HG03520 (cell line): ENCODE measurements at regions not wholly inside any gene's neighbourhood (a gene's known extent, or its start where the extent isn't known, plus 50 kb on each side); places are given as distances from the start of the nearest gene placed in this dataset.

Experiments
- ATAC-seq: cut with Tn5 transposase; IDR thresholded peaks from one replicate; pipeline ENCODE4 v1.9.1; 2021; ENCODE audit warnings: mild to moderate bottlenecking, moderate library complexity; ENCODE audit not compliant: unreplicated experiment

DNA sequence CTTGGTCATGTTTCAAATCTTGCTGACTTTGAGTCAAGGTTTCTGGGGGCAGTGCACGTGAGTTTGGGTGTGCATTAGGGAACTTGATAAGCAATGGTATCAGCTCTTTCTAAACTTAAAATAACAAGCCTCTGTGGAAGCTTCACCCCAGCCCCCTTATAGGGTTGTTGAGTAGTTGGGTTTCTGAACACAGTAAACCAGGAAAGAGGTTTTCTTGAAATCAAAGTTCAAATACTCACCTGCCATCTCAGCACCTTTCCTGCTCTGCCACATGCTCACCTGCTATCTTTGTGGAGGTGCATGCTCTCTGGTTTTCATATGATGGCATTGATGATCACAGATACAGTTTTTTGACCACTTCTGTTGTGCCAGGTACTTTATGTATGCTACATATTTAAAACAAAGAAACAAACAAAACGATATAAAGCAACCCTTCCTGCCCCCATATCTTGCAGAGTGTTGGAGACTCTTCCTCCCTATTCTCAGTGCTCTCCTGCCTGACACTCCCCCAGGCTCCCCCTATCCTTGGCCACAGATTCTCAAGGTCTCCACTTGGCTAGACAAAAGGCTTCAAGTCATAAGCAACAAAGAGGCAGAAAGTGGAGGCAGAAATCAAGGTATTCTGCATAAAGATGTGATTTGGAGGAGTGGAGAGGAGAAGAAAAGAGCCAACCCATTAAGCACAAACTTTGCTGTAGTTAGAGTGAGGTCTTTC, 360.6 kb downstream of the CYRIA start:
- ATAC-seq, result no peak

DNA sequence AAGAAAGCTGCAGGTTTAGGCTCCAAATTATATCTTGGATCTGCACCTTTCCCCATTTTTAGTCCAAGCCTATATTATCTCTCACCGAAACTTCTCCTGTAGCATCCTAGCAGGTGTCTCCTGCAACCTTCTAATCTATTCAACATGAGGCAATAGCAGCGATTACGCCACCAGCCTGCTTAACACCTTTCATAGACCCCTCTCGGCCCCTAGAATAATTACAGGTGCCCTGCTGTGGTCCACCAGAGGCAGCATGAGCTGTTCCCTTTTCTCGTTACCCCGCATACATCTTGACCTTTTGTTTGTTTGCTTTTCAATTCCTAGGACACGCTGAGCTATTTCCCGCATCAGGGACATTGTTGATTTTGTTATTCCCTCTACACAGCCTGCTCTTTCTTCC, 361.9 kb downstream of the CYRIA start:
- ATAC-seq, result no peak

DNA sequence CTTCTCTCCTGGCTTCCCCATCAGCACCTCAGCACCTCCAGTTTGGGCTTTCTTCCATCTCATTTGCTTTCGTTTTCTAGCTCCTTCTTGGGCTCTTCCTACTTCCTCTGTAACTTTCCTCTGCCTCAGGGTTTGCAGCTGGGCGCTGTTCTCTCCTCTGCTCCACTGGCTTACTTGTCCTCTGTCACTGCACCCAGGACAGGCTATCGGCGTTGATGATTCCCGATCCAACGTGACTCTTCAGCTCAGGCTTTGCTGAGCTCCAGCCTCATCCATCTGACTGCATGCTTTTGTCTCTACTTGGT, 362.4 kb downstream of the CYRIA start:
- ATAC-seq, result no peak

DNA sequence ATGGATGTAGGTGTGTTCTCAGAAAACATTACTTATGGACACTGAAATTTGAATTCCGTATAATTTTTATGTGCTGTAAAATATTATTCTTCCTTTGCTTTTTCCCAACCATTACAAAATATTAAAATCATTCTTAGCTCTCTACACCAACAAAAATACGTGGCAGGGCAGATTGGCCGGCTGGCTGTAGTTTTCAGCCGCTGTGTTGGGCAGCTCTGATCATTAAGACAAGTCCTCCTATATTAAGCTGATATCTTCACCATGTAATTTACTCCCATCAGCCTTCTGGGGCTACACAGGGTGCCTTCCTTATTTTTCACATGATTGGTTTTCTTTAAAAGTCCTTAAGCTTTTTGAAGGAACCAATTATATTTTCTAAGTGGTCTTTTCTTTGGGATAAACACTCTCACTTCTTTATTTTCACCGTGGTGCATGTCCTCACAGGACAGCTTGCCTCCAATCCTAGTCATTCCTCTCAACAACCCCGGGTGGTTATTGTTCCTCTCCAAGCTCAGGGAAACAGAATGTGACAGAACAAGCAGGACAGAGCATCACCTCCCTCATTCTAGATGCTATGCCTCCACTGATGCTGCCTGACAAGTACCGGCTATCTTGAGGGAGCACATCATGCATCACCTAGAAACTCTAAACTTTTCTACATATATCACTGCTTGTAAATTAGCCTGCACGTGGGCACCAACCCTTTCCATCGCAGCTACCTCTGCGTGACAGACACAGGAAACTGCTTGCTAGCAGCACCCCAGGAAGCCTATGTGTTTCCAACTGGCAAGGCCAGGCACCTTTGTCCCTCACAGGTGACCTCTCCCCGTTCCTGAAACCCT, 362.3 kb downstream of the MYCN start:
- no peak for ATAC-seq

DNA sequence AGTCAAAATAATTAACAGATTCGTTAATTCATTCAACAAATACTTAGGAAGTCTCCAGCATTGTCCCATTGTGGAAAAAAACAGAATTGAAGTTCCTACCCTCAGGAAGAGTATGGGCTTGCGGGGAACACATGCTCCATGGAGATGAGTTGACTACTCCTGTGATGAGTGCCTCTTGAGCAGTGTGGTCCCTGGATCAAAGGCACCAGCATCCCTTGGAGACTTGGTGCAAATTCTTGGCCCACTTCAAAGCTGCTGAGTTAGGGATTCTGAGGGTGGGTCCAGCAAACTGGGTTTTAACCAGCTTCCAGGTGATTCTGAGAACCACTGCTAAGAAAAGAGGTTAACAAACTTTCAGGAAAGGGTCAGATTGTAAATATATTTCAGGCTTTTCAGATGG, 361.6 kb downstream of the MYCN start:
- ATAC-seq, result no peak

DNA sequence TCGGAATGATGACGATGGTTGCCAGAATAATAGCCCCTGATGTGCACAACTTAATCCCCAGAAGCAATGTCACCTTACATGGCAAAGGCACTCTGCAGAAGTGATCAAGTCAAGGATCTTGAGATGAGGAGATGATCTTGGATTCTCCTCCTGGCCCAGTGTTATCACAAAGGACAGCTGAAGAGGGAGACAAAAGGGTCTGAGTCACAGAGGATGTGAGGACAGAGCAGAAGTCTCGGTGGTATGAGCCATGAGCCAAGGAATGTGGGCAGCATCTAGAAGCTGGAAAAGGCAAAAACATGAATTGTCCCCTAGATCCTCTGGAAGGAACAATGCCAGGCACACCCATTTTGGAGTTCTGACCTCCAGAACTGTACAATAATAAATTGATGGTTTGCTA, 358.5 kb downstream of the MYCN start:
- no peak for ATAC-seq

DNA sequence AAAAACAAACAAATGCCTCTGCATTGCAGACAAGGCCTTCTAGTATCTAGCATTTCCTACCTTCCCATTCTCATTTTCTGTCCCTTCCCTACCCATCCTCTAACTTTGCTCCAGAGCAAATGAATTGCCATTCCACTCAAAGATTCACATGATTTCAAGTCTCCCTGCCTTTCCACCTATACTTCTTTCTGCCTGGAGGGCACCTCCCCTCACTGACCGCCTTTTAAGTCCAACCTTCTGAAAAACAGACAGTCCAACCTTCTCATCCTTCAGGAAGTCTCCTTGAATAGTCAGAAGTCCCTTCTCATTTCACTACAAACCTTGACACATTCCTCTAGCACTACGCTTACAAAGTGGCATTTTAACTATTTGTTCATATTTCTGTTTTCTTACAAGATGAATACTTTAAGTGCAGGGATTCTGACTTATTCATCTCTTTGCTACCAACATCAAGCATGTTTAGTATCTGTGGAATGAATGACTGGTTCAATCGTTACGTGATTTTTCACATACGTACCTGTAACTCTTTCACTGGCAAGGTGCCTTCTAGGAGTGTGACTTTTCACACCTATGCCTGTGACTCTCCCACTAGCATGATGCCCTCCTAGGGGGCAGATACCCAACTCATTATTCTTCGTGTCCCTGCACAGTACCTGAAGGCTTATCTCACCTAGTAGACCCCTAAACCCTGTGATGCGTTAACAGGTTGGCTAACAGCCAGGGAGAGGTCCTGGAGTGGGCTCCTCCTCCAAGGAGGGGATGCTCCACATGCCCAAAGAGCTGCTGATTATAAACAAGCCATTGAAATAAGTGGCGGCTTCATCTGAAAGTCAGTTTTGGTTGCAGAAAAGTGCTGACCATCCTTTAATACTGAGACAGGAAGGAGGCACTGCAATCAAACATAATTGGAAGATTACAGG, 356.2 kb downstream of the MYCN start:
- ATAC-seq, result no peak

DNA sequence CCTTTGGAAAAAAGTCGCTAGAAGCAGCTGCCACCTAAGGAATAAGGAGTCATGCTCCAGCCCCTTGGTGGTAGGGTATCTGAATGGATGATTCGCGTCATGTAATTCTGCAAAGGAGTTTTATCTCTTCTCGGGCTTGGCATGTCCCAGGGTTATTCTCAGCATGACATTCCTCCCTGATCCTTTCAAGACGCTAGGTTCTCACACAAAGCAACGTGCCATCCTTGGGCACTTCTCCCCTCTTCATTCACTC, 355.6 kb downstream of the MYCN start:
- no peak for ATAC-seq

DNA sequence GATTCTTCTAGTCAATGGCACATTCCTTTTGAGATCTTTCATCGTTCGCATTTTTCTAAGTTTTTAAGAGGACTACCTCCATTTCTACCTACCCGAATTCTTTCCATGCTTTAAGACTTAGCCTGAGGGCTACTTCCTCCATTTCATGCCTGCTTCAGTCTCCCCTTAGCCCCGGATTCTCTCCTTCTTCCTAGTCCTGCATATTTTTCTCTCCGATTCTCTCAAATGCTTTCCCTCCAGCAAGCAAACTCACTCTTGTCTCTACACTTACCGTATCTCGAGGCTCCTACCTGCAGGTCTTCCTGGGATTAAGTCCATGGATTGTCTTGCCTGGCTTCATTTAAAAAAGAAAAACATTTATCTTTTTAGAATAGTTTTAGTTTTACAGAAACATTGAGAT, 354.4 kb downstream of the MYCN start:
- no peak for ATAC-seq

DNA sequence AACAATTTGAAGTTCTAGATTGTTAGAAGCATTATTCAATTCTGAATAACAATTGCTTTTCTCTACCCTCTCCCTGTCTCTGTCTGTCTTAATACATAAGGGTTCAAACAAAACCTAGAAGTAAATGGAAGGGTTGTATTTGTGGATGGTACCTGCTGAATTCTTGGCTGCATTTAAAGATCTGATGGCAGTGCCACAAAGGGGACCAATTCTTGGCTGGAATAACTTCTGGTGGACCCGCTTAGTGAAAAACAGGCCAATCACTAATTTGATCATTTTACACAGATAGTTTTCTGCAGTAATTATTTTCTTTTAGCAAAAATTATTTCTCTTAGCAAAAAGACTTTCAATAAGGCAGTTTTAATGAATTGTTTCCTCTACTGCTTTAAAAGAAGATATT, 353.5 kb downstream of the MYCN start:
- ATAC-seq, result no peak

DNA sequence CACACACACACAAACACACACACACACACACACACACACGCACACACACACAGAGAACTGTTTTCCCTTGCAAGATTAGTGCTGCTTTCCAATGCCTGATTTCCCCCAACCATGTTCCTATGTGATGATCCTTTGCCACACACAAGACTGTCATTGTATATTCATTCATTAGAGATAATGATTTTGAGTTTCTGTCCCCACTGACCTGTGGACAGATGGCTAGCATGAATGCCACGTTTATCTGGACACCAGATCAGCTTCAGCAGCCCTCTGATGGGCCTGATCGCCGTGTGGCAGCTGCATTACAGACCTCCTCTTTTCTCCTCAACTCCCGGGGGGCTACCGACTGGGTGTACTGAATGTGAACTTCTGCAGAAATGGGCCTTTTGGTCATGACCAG, 353.0 kb downstream of the MYCN start:
- no peak for ATAC-seq

DNA sequence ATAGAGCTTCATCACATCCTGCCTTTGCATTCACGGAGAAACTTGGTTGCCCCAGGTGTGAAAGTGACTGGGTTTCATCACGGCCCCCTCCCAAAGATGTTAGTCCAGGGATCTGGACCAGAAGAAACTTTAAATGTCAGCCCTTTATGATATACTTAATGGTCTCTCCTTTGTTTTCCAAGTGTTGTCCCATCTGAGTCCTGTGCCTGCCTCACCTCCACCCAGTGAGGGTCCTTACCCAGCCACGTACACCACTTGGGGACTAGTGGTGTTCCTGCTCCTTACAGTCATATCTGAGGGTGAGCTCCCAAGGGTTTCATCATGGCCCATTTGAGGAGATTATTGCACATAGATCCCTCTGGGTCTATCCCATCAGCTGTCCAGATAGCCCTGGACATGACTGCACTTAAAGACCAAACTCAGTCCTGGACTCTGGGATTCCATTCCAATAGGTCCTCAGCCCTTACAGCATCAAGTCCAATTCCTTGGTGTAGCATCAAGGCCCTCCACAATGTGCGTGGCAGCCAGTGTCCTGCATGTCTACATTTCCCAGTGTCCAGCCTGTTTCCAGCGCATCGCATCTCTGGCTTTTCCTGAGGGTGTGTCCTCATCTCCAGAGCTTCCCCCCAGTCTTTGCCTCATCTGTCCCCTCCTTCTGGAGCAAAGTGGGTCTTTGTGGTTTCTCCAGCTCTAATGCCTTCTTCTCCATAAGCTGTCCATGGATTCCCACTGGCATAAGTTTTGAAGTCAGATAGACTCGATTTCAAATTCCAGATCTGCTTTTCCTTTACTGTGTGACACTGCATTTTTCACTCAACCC, 351.6 kb downstream of the MYCN start:
- no peak for ATAC-seq

DNA sequence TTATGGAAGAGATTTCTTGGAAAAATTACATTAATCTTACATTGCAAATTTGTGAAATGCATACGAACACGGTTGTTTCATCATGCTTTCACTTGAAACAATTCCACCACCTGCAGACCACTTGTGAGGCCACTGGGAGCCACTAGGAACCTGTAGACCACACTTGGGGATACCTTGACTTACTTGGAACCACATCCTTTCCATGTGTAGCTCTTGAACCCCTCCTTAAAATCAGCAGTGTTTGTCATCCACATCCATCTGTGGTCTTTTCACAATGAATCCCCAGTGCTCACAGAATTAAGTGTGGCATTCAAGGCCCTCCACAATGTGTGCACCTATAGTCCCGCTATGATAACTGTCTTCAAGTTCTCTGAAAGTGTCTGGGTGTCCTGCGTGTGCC, 350.9 kb downstream of the MYCN start:
- ATAC-seq, result no peak

DNA sequence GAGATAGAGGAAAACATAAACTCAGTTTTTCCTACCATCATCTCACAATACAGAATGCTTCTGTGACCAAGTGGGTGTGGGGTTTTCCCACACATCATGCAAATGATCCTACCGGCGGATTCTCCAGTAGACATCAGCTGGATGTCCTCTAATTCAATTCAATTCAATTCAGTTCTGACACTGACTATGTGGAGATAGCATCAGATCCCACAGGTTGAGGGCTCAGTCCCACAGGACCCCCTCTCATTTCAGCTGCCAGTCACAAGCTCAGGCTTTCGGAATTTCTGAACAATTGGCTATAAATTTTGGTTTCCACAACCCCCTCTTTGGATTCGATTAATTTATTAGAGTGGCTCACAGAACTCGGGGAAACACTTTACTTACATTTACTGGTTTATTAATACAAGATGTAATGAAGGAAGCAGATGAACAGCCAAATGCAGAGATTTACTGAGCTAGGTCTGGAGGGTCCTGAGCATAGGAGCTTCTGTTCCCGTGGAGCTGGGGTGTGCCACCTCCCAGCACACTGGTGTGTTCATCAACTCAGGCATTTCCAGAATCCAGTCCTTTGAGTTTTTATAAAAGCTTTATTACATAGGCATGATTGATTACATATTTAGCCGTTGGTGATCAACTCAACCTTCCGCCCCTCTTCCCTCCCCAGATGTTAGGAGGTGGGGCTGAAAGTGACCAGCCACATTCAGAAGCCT, 350.1 kb downstream of the MYCN start:
- ATAC-seq, result no peak

DNA sequence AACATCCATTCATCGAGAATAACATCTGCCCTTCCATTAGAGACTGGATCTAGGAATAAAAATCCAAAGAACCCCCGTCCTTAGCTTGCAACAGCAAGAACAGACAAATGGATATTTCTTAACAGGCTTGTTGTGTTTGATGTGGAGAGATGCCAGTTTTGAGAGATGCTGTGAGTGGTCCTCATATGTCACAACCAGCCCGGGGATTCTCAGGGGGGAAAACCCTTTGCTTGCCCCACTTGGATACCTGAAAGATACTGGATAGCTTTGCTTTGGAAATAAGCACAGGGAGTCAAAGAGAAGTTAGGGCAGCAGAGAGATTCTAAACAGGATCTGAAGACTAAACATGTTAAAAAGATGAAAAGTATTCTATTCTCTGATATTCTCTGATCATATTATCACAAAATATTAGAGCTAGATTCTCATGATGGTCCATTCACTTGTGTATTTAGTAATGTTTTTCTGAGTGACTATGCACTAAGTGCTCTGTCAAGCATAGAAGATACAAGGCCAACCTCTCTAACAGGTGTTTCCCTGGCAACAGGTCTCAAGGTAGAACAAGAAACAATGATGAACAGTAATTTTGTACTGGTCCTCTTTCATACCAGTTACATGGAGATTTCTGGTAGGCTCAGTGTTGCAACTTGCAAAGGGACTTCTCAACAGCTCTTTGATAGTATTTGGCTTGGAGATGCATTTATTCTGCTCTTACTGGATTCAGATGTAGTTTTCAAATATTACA, 348.2 kb downstream of the MYCN start:
- no peak for ATAC-seq

DNA sequence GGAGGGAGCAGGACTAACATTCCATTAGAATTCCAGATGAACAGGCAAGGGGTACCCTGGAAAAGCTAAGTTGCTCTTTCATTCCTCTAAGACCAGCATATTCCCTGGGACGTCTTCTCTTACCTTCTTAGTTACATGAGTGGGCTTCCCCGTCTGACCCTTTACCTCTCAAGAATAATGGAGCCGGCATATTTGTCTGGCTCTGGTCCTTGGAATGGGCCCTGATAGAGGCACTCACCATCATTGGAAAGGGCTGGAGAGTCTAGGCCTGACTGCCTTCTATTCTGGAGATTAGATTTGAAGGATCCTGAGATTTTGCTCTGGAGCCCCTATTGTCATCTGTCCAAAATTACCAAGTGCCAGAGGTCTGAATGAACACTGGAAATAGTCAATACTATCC, 347.5 kb downstream of the MYCN start:
- ATAC-seq, result no peak

DNA sequence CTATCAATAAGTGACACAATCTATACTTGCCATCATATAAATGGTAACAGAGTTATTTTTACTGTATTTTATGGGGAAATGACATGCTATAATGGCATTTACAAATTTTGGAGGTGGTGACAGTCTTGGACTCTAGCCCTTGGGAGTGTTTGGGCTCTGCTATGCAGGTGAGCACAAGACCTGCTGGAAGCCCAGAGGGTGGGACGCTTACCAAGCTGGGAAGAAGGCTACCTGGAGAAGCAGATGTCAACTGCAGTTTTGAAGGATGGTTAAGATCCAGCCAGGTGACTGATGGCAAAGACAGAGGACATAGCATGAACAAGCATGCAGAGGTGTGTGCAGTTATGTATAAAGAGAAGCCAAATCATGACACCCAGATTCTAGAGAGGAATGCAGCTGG, 346.9 kb downstream of the MYCN start:
- ATAC-seq, result no peak

DNA sequence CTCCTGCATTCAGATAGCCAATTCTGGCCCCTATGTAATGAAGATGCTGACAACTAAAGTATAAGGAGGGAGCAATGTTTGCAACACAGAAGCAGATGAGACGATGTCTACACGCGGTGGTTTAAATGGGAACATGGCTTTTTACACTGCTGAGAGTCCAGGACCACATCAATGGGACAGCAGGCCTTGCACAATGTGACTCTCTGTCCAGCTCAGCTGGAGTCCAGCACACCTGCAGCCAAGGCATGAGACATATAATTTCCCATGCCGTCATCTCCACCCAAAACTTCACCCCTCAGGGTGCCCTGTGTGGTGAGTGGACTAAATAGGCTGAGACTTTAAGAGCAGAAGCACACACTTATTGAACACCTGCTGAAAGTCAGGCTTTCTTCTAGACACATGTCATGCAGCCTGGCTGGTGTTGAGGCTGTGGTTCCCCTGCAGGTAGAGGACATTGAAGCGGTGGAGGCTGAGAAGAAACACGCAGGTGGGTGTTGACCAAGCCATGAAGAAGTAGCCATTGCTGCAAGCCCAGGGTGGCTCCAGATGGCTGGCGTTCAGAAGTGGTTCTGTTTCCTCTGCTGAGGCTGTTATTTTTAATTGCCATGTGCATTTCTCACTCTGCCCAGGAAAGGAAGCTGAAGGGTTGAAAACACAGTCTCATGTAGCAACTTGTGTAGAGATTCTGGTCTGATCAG, 345.6 kb downstream of the MYCN start:
- ATAC-seq, result no peak

DNA sequence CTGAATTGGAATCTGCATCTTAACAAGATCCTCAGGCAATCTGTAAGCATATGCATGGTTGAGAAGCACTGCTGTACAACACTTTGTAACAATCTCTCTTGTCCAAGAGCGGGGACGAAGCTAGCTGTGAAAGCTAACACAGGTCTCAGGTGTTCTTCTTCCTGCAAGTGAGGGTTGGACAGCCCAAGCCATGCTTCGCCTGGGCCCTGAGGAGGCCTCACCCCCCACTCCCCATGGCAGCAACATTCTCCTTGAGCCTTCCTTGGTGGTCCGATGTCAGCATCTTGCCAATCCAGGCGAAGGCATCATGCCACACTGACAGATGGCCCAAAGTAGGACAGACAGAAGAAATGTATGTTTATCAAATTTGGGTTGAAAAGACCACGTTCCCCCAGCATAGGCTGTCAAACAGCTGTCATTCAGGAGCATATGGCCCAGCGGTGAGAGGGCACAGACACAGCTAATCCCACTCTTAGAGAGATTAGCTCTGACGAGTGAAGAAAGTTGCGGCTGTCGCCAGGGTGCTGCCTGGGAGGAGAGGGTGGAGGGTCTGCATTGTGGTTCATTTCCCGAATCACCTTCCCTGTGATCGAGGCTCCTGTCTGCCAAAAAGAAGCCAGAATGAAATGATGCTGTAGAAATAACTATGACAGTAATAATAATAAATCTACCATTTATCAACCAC, 344.7 kb downstream of the MYCN start:
- ATAC-seq, result no peak
